NCI-H446 treated with DMSO at 0.1 percent for 48 hours (cell line): ENCODE measurements at regions not wholly inside any gene's neighbourhood (a gene's known extent, or its start where the extent isn't known, plus 50 kb on each side); places are given as distances from the start of the nearest gene placed in this dataset.

Experiments
- DNase-seq: peaks from one replicate; lab custom pipeline; 2025; lab: John Stamatoyannopoulos, UW

- no peak for DNase-seq
These were observed 2180.6 kb upstream of the CELF4 start for GRCh38 chr18:39746201-39746600.

- DNase-seq, result no peak
These were observed 2177.9 kb upstream of the CELF4 start for GRCh38 chr18:39743463-39743862.

GRCh38 chr18:39741755-39742466 is 2176.3 kb upstream of the CELF4 start:
- peak; percentile 38 for DNase-seq

GRCh38 chr18:39737869-39738268 is 2172.3 kb upstream of the CELF4 start:
- no peak for DNase-seq

- DNase-seq, result no peak
These were observed 2167.3 kb upstream of the CELF4 start for GRCh38 chr18:39732918-39733317.

- DNase-seq, result no peak
These were observed 2165.0 kb upstream of the CELF4 start for GRCh38 chr18:39730606-39731005.

GRCh38 chr18:39724652-39725051 is 2159.1 kb upstream of the CELF4 start:
- DNase-seq, result no peak

GRCh38 chr18:39721712-39722111 is 2156.1 kb upstream of the CELF4 start:
- no peak for DNase-seq

GRCh38 chr18:39713961-39714360 is 2148.4 kb upstream of the CELF4 start:
- DNase-seq, result no peak

GRCh38 chr18:39711701-39712100 is 2146.1 kb upstream of the CELF4 start:
- DNase-seq, result no peak

- no peak for DNase-seq
These were observed 2139.8 kb upstream of the CELF4 start for GRCh38 chr18:39705362-39705761.

GRCh38 chr18:39702888-39703287 is 2137.3 kb upstream of the CELF4 start:
- no peak for DNase-seq

- DNase-seq, result no peak
These were observed 2136.2 kb upstream of the CELF4 start for GRCh38 chr18:39701839-39702238.

- no peak for DNase-seq
These were observed 2135.6 kb upstream of the CELF4 start for GRCh38 chr18:39701055-39701783.

GRCh38 chr18:39699340-39699964 is 2133.9 kb upstream of the CELF4 start:
- DNase-seq, result no peak

- no peak for DNase-seq
These were observed 2132.8 kb upstream of the CELF4 start for GRCh38 chr18:39698436-39698835.

GRCh38 chr18:39693359-39693758 is 2127.8 kb upstream of the CELF4 start:
- DNase-seq, result no peak

- DNase-seq, result no peak
These were observed 2126.9 kb upstream of the CELF4 start for GRCh38 chr18:39692367-39693015.

GRCh38 chr18:39685303-39685902 is 2119.8 kb upstream of the CELF4 start:
- no peak for DNase-seq

- DNase-seq, result no peak
These were observed 2115.5 kb upstream of the CELF4 start for GRCh38 chr18:39681061-39681460.

GRCh38 chr18:39675906-39676305 is 2110.3 kb upstream of the CELF4 start:
- DNase-seq, result no peak

- DNase-seq, result no peak
These were observed 2109.8 kb upstream of the CELF4 start for GRCh38 chr18:39675368-39675767.
